HG02759 (cell line): ENCODE measurements at regions not wholly inside any gene's neighbourhood (a gene's known extent, or its start where the extent isn't known, plus 50 kb on each side); places are given as distances from the start of the nearest gene placed in this dataset.

Experiments
- ATAC-seq: cut with Tn5 transposase; IDR thresholded peaks from one replicate; pipeline ENCODE4 v1.9.1; 2021; ENCODE audit warnings: mild to moderate bottlenecking, moderate library complexity; ENCODE audit not compliant: unreplicated experiment

DNA sequence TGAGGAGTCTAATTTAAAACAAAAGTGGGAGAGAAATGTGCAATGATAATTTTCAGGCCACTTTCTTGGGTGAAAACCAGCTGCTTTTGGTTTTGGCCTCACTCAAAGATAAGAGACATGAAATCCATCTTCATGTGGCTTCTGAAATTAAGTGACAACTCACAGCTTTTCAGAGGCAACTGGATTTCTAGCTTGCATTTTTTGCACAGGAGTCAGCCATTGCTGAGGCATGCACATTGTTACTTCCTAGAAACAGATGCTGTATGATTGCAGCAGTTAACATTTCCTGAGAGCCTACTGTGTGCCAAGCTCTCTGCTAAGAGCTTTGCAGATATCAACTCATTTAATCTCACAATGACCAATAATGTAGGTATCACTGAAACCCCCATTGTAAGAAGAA is 562.6 kb downstream of the NR2F1-AS1 start:
- no peak for ATAC-seq

DNA sequence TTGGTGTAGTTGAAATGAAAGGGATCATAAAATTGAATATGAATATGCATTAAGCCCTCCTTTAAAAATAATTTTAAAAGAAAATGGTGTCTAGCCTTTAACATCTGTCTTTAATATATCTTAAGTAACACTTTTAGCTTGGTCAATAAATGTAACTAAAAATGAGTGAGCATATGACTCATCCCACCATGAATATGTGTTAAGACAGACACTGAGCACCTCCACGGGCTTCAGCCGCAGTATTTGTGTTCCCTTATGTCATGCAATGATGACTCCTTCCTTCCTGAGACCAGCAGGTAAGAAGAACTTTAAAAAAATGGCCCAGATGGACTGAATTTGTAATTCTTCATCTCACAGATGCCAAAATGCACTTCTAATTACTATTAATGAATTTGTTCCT is 563.2 kb downstream of the NR2F1-AS1 start:
- ATAC-seq = no peak

DNA sequence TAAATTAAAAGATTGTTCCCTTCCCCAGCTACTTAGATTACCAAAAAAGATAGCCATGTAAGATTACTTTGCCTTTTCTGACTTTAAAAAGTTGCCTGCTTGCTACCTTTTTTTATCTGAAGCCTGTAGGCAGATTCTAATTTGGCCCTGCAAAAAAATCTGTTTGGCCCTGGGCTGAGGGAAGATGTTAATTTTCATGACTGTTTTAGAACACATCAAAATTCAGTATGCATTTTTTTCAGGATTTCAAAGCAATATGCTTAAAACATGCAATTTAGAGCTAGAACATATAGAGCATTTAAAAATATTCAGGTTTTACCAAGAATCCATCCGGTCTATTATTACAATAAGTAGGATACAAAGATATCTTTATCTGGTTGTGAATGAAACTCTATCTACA is 563.6 kb downstream of the NR2F1-AS1 start:
- no peak for ATAC-seq

DNA sequence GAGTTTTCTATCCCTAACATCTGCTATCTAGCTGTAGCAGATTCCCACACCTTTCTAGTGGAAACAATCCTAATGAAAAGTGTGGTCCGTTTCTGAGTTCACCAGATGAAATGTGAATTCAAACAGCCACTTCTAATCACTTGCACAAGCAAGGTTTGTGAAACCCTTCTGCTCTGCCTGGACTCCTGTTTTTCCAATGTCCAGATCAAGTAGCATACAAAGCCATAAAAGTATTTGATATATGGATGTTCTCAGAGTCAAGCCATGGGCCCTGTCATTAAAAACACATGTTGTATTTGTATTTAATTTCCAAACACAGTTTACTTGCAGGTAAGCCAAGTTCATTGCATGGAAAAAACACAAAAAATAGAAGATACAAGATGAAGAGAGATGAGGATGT is 570.4 kb downstream of the NR2F1-AS1 start:
- no peak for ATAC-seq

DNA sequence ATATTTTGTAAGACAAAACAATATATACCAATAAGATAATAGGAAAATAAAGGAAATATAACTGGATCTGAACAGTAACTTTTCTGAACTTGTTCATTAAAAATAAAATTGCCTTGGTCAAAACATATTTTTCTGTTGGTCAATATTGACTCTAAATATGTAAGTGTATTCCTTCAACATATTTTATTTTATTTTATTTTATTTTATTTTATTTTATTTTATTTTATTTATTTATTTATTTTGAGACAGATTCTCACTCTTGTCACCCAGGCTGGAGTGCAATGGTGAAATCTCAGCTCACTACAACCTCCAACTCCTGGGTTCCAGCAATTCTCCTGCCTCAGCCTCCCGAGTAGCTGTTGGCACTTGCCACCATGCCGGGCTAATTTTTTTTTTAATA is 571.0 kb downstream of the NR2F1-AS1 start:
- ATAC-seq = no peak

DNA sequence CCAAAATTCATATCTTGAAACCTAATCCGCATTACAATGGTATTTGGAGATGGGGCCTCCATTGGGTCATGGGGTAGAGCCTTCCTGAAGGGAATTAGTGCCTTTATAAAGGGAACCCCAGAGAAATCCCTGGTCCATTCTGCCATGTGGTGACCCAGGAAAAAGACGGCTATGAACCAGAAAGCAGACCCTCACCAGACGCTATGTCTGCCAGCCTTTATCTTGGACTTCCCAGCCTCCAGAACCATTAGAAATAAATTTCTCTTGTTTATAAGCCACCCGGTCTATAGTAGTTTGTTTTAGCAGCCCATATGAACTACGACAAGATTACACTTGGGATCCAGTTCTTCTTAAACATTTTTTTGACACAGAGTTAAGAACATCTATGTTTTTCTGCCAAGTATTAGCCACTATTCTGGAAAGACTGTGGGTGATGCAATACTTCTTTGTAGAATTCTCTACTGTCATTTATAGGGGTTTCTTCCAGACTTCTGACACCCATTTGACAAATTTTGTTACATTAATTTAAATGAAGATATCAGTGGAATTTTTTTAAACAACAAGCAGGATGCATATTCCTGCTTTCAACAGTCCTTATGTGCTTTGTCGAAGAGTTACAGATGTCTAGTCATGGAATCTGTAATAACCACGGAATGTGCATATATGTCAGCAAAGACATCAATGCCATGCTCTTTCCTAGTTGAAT is 572.4 kb downstream of the NR2F1-AS1 start:
- ATAC-seq = no peak

DNA sequence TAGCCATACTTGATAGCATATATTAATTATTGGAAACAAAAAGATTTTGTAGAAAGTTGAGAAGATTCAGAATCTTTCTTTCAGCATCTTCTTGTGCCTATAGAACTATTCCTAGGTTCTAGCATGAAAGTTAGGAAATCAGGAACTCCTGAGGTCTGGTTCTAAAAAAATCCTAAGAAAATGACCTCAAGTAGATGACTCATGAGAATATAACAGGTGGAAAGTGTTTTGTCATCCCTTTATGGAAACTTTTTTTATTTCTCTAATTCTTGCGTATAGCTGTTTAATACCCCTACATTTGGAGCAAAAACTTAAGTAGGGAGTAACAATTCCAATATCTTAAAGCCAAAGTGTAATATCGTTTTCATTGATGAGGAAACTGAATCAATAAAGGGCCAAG is 574.1 kb downstream of the NR2F1-AS1 start:
- ATAC-seq = no peak

DNA sequence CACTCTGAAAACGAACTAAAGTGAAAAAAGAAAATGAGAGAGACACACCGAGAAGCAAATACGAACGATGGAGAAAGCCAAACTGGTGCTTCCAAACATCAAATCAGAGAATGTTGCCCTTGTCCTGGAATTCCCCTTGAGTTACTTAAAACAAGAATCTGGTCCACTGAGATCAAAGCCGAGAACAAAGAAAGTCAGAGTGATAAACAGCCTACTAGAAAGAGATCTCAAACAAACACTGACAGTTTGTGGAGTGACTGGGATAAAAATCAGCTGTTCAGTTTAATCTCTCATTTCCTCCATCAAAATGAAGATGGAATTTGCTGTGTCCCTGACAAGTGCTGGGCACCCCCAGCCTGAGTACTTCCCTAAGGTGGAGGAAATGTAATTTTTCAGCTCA is 582.6 kb downstream of the NR2F1-AS1 start:
- ATAC-seq = no peak

DNA sequence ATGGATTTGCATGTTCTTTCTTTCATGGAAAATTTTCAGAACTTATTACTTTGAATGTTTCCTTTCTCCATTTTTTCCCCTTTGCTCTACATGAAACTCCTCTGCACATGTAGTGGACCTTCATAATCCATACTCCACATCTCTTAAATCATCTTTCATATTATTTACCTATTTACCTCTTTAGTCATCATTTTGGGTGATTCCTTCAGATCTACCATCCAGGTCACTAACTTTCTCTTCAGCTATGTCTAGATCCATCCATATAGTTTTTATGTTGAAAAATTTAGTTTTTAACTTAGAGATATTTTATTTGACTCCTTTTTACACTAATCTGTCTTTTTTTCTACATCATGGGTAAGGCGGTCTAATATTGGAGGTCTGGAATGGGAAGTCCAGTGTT is 586.6 kb downstream of the NR2F1-AS1 start:
- no peak for ATAC-seq

DNA sequence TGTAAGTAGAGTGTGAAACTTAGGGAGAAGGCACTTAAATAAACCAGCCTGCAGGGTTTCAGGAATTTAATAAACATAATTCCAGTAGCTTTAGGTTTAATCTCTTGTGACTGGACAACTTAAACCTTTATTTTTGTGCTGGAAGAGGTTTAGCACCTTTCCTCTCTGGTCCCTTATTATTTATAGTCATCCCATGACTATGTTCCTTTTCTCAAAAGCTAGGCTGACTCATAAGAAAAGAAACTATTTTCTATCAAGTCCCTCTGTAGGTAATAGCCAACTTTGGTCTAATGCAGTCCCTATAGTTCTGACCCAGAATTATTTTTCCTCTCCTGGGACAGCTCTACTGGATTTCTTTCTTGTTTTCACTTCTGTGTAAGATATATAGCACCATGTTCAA is 588.9 kb downstream of the NR2F1-AS1 start:
- no peak for ATAC-seq

DNA sequence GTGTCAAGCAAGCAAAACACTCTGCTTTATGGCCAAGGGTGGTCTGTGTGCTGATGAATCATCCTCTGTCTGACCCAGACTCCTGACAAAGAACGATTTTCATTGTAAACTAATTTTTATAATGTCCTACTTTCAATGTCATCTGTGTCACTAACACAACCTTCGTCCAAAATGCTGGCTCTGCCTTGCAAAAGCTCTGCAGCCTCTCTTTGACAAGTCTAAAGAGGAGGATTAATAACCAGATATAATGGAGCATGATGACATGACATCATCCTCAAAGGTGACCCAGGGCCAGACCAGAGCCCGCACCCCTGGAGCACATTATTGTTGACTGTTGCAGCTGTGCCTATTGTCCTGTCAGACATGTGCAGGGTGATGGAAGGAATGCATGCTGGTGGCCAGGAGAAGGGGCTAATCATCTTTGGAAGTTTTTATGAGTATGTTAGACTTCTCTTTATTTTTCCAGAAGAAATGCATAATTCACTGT is 589.4 kb downstream of the NR2F1-AS1 start:
- no peak for ATAC-seq

DNA sequence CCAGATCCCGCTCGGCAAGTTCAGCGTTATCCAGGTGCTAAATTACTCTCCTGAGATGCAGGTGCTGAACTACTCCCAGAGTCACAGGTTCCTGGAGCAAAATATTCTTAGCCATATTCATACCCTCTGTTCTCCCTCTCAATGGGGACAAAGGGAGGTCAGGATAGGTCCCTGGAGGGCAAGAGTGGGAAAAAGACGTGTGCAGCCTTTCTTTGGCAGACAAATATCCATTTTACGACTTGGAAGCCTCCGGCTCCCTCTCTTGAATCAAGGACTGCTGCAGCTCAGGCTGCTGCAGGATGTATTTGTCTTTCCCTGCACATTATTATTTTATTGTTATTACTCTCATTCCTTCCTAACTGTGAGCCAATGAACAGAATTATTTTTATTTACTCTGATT is 590.2 kb downstream of the NR2F1-AS1 start:
- ATAC-seq = no peak

DNA sequence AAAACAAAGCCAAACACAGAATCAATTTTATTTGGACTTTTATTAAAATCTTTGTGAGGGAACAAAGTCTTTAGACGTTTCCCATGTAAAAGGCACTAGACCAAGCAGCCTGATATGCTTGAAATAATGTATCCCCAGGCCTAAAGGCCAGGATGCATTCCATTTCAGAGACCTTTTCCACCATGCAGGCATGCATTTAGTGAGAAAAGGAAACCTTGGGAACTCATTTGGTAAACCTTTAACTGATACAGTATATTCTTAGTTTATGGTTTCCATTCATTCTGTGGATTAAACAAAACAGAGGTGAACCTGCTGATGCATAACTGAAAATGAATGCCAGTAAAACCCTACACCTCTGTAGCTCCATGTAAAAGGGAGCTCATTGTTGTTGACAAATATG is 600.0 kb downstream of the NR2F1-AS1 start:
- ATAC-seq = no peak

DNA sequence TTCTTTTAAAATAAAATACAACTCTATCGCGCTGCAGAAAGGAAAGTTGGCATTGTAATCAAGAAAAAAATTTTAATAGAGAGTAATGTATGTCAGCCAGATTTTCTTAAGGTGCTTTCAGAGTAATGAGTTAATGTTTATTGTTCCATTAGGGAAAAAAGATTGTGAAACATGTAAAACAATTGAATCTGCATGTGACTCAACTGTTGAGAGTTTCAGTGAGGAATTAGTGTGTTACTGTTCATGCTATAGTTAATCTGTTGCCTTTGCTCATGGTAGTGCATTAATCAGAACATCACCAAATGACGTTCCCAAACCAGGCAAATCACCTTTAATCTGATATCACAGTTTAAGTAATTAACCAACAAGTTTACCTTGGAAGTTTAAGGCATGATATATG is 600.5 kb downstream of the NR2F1-AS1 start:
- ATAC-seq = no peak

DNA sequence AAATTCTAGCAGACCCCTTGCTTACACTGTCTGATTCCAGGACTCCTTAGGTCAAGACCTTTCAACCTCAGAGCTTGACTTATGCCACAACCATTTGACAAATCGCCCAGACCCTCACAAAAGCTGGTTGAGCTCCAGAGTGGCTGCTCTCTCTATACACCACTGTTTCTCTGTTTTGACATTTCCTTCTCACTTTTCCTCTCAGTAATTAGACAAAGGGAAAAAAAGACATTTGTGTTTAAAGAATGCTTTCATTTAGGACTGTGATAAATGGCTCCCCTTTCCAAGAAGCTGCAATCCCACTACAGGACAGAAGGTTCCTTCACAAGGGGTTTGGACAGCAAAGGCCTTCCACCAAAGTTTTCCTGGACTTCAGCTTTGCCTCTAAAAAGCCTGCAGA is 601.3 kb downstream of the NR2F1-AS1 start:
- ATAC-seq = no peak

DNA sequence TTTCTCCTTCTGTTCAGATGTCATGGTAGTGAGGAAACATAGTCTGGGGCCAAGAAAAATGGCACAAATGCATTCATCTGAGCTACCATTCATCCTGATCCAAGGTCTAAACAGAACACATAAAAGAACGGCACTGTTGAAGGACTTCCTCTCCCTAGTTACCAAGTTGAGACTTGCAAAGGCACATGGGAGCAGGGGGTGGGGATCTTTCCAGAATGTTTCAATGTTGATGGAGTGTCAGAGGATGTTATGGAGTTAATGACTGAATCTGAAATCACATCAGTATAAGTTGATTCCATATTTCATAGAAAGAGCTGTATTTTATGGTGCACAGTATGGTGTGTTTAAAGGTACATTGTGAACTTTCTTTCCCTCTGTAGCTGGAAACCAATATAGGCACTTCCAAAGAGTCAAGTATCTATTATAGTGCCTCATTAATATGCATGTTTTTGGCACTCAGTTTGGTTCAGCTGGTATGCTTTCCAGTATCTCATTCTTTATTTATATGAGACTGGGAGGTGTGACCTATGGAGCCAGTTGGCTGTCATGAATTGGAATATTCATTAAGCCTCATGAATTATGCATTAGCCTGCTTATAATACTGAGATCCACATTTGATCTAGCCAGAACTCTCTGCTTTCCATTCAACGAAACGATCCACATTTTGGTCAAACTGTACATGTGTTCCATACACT is 603.0 kb downstream of the NR2F1-AS1 start:
- ATAC-seq = no peak

DNA sequence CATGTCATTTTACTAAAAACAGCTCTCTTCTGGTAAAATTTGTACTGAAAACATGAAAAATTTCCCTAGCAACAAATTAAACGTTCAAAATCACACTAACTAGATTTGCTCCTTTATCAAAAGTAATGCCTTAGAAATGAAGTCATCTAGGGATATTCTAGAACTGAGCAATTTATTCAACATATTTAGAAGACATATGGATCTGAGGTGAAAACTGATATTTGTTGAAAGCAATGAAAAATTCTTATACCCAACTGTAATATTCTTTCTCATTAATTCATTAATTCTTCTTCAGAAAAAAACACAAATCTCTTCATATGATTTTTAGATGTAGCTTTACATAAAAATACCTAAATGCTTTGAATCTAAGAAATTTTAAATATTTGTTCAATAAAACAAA is 604.9 kb downstream of the NR2F1-AS1 start:
- ATAC-seq = no peak

DNA sequence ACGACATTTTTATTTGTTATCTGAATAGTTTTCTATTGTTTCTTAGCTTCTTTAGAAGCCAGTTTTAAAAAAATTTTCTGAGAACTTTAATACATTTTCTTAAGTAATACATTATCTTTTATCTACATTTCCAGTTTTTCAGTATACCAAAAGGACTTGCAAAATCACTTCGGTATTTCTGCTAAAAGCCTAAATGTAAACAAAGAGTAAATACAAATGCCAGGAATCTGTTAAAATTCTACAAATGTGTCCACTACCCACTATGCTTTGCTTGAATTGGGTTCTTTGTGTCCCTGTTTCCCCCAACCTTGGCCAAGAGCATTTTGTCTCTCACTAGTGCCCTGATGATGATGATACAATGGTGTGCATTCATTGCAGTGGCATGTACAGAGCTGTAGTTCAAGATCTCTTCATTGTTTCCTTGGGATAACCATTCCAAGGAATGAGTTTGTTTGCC is 611.2 kb downstream of the NR2F1-AS1 start:
- no peak for ATAC-seq

DNA sequence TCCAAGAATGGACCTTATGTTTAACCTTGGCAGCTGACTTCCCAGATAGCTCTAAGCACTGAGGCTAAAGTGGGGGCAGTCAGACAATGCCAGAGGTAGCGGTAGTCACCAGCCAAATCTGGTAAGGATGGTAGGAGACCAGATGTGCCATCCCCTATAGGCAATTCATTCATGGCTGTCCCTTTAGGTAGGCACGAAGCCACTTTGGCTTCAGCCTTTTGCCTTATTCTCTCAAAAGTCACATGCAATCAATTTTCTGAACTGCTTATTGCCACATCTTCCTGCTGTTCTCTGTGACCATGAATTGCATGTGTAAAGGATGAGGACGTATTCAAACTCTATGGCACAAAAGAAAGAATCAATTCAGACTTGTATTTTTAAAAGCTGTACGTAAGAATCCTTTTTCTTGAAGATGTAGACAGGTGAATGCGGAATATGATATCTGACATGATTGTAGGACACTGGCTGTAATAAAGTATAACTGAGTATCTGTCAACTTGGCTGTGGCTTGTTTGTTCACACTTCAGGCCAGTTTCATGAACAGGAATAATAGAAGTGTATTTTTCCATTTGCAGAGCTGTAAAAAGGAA is 611.7 kb downstream of the NR2F1-AS1 start:
- no peak for ATAC-seq

DNA sequence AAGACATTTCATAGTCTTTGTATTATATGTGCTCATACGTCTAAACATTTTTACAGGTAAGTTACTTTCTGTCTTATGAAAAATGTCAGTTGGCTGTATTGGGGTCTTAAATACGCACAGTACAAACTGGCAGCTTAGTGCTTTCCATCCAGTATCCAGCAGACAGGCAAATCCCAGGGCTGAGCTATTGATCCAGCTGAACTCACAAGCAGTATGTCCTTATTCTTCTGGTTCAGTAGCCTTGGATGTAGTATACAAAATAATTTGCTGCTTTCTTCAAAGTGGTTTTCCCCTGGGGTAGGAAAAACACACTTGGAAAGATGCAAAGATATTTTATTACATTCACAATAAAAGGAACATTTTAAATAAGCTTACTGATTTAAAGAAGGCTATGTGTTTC is 617.2 kb downstream of the NR2F1-AS1 start:
- no peak for ATAC-seq

DNA sequence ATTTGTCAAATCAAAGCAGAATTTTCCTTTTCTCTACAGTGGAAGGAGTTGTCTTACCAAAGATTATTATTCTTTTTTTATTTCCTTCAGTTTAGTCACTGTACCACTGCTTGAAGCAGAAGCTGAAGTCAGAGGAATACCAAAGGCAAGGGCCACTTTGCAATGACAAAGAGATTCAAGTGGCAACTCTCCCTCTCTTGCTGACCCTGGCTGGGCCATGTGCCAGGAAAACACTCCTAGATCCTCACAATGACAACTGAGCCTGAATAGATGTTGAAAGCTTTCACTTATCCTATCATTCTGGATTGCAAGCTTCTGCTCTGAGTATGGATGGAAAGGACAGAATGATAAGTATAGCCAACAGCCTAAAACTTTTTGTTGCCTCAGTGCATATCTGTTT is 618.3 kb downstream of the NR2F1-AS1 start:
- no peak for ATAC-seq

DNA sequence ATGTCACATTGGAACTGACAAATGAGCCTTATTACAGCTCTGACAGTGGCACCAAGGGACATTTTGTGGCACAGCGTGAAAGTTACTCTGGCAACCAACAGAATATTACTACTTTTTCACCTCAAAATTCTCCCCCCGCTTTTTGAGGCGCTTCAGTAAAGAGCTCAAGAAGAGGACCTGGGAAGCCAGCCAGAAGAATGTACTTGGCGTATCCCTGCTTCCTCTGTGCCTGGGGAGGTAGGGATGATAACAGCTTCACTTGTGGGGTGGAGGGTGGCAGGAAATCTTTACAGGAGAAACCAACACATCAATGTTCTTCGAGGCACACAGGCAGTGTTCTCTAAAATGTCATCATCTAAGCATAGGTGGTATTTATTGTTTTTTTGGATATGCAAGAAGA is 624.1 kb downstream of the NR2F1-AS1 start:
- no peak for ATAC-seq
